OCI-LY3 (cell line): ENCODE measurements at regions not wholly inside any gene's neighbourhood (a gene's known extent, or its start where the extent isn't known, plus 50 kb on each side); places are given as distances from the start of the nearest gene placed in this dataset.

Experiments used
- H2AFZ ChIP-seq: fragments of 200-600, 300-600 bp; shearing (Covaris generic); 2 replicates; pipeline ENCODE4 v1.6.0; 2014; ENCODE audit warnings: antibody characterized with exemption, low read depth, low read length
- H3K27ac ChIP-seq: fragments of 200-600, 300-600 bp; sonication (generic); 2 replicates; pipeline ENCODE4 v1.5.1; 2014; ENCODE audit warnings: mild to moderate bottlenecking, low read length, moderate library complexity, mixed read lengths
- H3K27me3 ChIP-seq: fragments of 200-600, 300-600 bp; sonication (generic); 2 replicates; pipeline ENCODE4 v1.6.1; 2014; ENCODE audit warnings: low read depth, low read length, mixed read lengths
- H3K36me3 ChIP-seq: fragments of 200-600, 300-600 bp; sonication (generic); replicated peaks from 2 replicates; pipeline ENCODE3; 2014; ENCODE audit warnings: low read depth, low read length, mixed read lengths
- H3K4me1 ChIP-seq: fragments of 300-600, 200-600 bp; sonication (generic); 2 replicates; pipeline ENCODE4 v1.6.1; 2014; ENCODE audit warnings: low read length, mixed read lengths
- H3K4me2 ChIP-seq: fragments of 200-600, 300-600 bp; sonication (generic); 2 replicates; pipeline ENCODE4 v1.6.1; 2014; ENCODE audit warnings: low read length, mixed read lengths
- H3K4me3 ChIP-seq: fragments of 300-600, 200-600 bp; sonication (generic); 2 replicates; pipeline ENCODE4 v1.5.1; 2014; ENCODE audit warnings: antibody characterized with exemption, mild to moderate bottlenecking, low read length, moderate library complexity
- H3K79me2 ChIP-seq: fragments of 300-600, 200-600 bp; shearing (Covaris generic); 2 replicates; pipeline ENCODE4 v1.6.1; 2014; ENCODE audit warnings: mild to moderate bottlenecking, low read length, mixed read lengths
- H3K9ac ChIP-seq: fragments of 300-600, 200-600 bp; shearing (Covaris generic); 2 replicates; pipeline ENCODE4 v1.6.0; 2014; ENCODE audit warnings: mild to moderate bottlenecking, low read length, moderate library complexity
- H3K9me3 ChIP-seq: fragments of 200-600, 300-600 bp; shearing (Covaris generic); 2 replicates; pipeline ENCODE4 v1.6.1; 2014; ENCODE audit warnings: low read length, mixed read lengths; ENCODE audit not compliant: insufficient read depth
- H4K20me1 ChIP-seq: fragments of 200-600, 300-600 bp; sonication (generic); 2 replicates; pipeline ENCODE4 v1.6.1; 2016; ENCODE audit warnings: low read length, mixed read lengths; ENCODE audit not compliant: insufficient read depth
- EZH2phosphoT487 ChIP-seq: fragments of 200-600 bp; shearing (Covaris generic); IDR thresholded peaks from 2 replicates; pipeline ENCODE4 v1.6.1; 2018; ENCODE audit warnings: antibody characterized with exemption, mixed run types, low read depth
- TF ChIP-seq, protein P1 (sequence below): fragments of 200-600, 300-600 bp; sonication (generic); IDR thresholded peaks from 2 replicates; pipeline ENCODE4 v1.5.1; 2014; ENCODE audit warnings: antibody characterized with exemption, low read length, low read depth

DNA sequence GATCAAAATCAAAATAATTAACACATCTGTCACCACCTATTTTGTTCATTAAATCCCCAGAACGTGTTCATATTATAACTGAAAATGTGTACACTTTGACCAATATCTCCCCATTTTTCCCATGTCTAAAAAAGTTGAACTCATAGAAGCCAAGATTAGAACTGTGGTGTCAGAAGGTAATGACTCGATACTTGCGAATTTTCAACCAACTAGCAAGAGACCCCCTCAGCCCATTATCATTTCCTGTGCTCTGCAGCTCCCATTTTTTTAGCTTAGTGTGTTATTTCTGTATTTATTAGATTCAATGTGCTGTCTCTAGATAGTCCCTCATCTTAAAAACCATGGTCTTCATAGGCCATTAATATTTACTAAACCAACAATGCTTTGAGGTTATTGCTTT lies 248.7 kb upstream of the PIK3C3 start:
- Histone ChIP-seq H3K4me1 (no peaks in the 10 kb centered on the region), H3K27me3 (no peaks in the 10 kb centered on the region), H3K9ac (no peak overlapping the region), H3K9me3 (no peaks in the 10 kb centered on the region), H4K20me1 (no peaks in the 10 kb centered on the region), H3K4me2 (no peak overlapping the region), H3K27ac (no peak overlapping the region), H3K4me3 (no peak overlapping the region), H2AFZ (no peak overlapping the region), H3K79me2 (no peaks in the 10 kb centered on the region), H3K36me3 (no peaks in the 10 kb centered on the region)
- TF ChIP-seq, protein P1, sequence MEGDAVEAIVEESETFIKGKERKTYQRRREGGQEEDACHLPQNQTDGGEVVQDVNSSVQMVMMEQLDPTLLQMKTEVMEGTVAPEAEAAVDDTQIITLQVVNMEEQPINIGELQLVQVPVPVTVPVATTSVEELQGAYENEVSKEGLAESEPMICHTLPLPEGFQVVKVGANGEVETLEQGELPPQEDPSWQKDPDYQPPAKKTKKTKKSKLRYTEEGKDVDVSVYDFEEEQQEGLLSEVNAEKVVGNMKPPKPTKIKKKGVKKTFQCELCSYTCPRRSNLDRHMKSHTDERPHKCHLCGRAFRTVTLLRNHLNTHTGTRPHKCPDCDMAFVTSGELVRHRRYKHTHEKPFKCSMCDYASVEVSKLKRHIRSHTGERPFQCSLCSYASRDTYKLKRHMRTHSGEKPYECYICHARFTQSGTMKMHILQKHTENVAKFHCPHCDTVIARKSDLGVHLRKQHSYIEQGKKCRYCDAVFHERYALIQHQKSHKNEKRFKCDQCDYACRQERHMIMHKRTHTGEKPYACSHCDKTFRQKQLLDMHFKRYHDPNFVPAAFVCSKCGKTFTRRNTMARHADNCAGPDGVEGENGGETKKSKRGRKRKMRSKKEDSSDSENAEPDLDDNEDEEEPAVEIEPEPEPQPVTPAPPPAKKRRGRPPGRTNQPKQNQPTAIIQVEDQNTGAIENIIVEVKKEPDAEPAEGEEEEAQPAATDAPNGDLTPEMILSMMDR, result no peak
- no peak for TF ChIP-seq EZH2phosphoT487

DNA sequence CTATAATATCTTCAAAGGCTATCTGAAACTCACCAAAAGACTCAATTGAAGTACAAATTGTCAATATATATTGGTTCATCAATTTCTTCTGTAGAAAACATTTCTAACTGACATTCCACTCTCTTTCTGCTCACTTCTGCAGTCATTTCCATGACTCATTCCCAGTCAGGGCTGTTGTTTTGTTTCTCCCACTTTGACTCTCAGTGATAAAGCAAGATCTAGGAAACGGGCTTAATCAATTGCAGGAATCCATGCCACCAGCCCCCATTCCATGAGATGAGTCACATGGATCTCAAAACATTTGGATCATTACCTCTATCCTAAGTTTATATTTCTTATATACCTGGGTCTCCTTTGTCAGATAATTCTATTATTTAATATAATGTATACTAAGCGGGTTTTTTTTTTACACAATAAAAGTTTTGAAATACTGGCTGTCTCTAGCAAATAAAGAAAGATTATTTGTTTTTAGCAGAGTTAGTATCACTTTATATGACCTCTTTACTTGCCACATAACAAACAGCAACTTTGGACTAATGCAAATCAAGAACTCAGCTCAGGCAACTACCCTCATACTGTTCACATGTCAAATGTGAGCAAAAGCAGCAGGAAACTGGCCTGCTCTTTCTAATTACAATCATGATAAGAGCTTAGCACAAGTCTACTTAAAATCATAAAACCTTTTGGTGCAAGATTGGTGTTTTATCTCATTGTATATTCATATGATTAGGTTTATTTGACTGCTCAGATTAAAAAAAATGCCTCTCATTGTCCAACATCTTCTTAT lies 251.1 kb upstream of the PIK3C3 start:
- H3K4me2 ChIP-seq, result no peak overlapping the region
- TF ChIP-seq EZH2phosphoT487, result no peak
- TF ChIP-seq, protein P1, result no peak
- H4K20me1 ChIP-seq, result no peaks in the 10 kb centered on the region
- no peaks in the 10 kb centered on the region for H3K79me2 ChIP-seq
- H3K9ac ChIP-seq, result no peak overlapping the region
- H3K4me3 ChIP-seq, result no peak overlapping the region
- H3K9me3 ChIP-seq, result no peaks in the 10 kb centered on the region
- no peak overlapping the region for H3K27ac ChIP-seq
- H3K27me3 ChIP-seq, result no peaks in the 10 kb centered on the region
- H3K4me1 ChIP-seq, result no peaks in the 10 kb centered on the region
- H2AFZ ChIP-seq, result no peak overlapping the region
- no peaks in the 10 kb centered on the region for H3K36me3 ChIP-seq

DNA sequence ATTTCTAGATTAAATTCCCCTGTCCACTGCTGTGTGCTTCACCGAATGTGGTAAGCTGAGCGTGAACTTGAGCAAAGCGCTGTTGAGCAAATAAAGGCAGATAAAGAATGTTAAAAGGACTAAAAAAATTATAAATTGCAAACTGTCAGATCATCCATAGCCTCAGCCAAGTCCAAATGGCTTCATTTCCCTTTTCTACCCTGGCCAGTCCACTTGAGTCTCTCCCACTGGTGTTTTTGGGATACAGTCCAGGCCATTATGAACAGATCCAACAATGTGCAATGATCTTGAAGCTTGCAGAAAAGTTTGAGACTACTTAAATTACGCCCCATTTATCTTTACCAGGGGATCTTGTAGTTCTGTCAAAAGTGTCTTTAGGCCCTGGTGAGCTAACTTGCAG lies 254.6 kb upstream of the PIK3C3 start:
- Histone ChIP-seq H3K4me2 (no peak overlapping the region), H3K27ac (no peak overlapping the region), H3K9ac (no peak overlapping the region), H4K20me1 (no peaks in the 10 kb centered on the region), H3K36me3 (no peaks in the 10 kb centered on the region), H3K4me1 (peaks cover 4% of the 10 kb centered on the region; the same call in 1 of the 2 replicates), H3K4me3 (no peak overlapping the region), H3K27me3 (no peaks in the 10 kb centered on the region), H2AFZ (no peak overlapping the region), H3K9me3 (no peaks in the 10 kb centered on the region), H3K79me2 (no peaks in the 10 kb centered on the region)
- TF ChIP-seq, protein P1, result no peak
- TF ChIP-seq EZH2phosphoT487, result no peak

DNA sequence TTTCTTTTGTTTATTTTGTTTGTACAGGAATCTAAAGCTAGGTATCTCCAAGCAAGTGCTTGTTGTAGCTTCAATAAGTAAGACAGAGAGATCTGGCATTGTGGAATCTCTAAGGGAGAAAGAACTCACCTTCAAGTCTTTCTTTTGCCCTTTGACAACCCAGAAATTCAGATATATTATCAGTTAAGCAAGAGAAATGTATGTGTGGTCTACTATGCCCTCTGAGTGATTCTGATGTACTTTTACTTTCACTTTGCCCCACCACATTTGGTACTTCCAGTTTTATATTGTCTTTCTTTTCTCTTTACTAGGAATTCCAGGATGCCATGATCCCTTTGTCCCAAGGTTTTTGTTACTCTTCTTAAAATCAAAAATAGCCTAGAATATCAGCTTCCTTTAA lies 259.6 kb upstream of the PIK3C3 start:
- H4K20me1 ChIP-seq, result no peaks in the 10 kb centered on the region
- no peaks in the 10 kb centered on the region for H3K27me3 ChIP-seq
- H3K4me3 ChIP-seq, result peak overlapping the region; percentile 65
- H3K27ac ChIP-seq, result no peak overlapping the region
- H3K9ac ChIP-seq, result peak overlapping the region; percentile 3; the same call in 1 of the 2 replicates
- no peaks in the 10 kb centered on the region for H3K36me3 ChIP-seq
- peak overlapping the region; percentile 95 for H2AFZ ChIP-seq
- H3K4me1 ChIP-seq, result peaks cover 12% of the 10 kb centered on the region
- H3K79me2 ChIP-seq, result no peaks in the 10 kb centered on the region
- TF ChIP-seq EZH2phosphoT487, result no peak
- TF ChIP-seq, protein P1, result no peak
- H3K9me3 ChIP-seq, result no peaks in the 10 kb centered on the region
- peak overlapping the region; percentile 74 for H3K4me2 ChIP-seq
